B cell (primary cell): ENCODE measurements at regions not wholly inside any gene's neighbourhood (a gene's known extent, or its start where the extent isn't known, plus 50 kb on each side); places are given as distances from the start of the nearest gene placed in this dataset.

Experiments
- ATAC-seq: fragments of 200-7000 bp; cut with Tn5 transposase; one replicate; pipeline ENCODE4 v1.10.0; 2021; ENCODE audit warnings: low read depth, mild to moderate bottlenecking, moderate number of reproducible peaks, moderate library complexity
- CTCF ChIA-PET: fragments of 350-600 bp; sonication (Branson Sonifier 250); formaldehyde crosslinking; loops from one replicate; lab custom pipeline; 2021; ENCODE audit warnings: antibody characterized with exemption, inconsistent platforms; lab: Charles Lee
- POLR2A ChIA-PET: fragments of 350-600 bp; sonication (Branson Sonifier 250); formaldehyde crosslinking; loops from one replicate; lab custom pipeline; 2021; ENCODE audit warnings: antibody characterized with exemption; lab: Charles Lee
- DNase-seq: peaks from one replicate; pipeline ENCODE4 v3.0.0; 2013
- H2AFZ ChIP-seq: 2 replicates; pipeline ENCODE4 v1.6.1; 2012; ENCODE audit warnings: mild to moderate bottlenecking, low read depth, low read length; ENCODE audit not compliant: insufficient read depth, poor library complexity, severe bottlenecking
- H3K27ac ChIP-seq, 2 donors: 1 replicate in 1 of 2; 2 replicates in 1 of 2; pipeline ENCODE4 v1.5.1; 2012 to 2013; ENCODE audit warnings: low read length in 2 of 2, mild to moderate bottlenecking in 2 of 2, moderate library complexity in 1 of 2
- H3K27me3 ChIP-seq, 4 experiments: fragments of 200-600 bp in 1 of 4; sonication (generic) in 1 of 4; replicated peaks in 1 of 4; 1 replicate in 2 of 4; 2 replicates in 2 of 4; pipeline versions ENCODE4 v1.6.1 to v1.7.0; 2013 to 2016; ENCODE audit warnings: low read length in 3 of 4, mild to moderate bottlenecking in 2 of 4, mixed read lengths in 1 of 4, moderate library complexity in 1 of 4; ENCODE audit not compliant: insufficient read depth in 4 of 4, control insufficient read depth in 3 of 4; ENCODE audit errors: control extremely low read depth in 1 of 4
- H3K36me3 ChIP-seq, 2 experiments: replicated peaks in 1 of 2; 1 replicate in 1 of 2; 2 replicates in 1 of 2; pipeline versions ENCODE4 v1.6.1 to v1.7.1; 2013; ENCODE audit warnings: low read length in 1 of 2; ENCODE audit not compliant: insufficient read depth in 2 of 2, control insufficient read depth in 1 of 2; ENCODE audit errors: control extremely low read depth in 1 of 2, extremely low read depth in 1 of 2
- H3K4me1 ChIP-seq, 2 donors: fragments of 200-600 bp in 1 of 2; sonication (generic) in 1 of 2; 1 replicate in 1 of 2; 2 replicates in 1 of 2; pipeline versions ENCODE4 v1.5.1 to v1.6.1; 2013 to 2017; ENCODE audit warnings: low read length in 2 of 2; ENCODE audit not compliant: control insufficient read depth in 2 of 2, insufficient read depth in 2 of 2
- H3K4me2 ChIP-seq: replicated peaks from 2 replicates; pipeline ENCODE3; 2012; ENCODE audit warnings: mild to moderate bottlenecking, low read depth, low read length; ENCODE audit not compliant: poor library complexity, severe bottlenecking
- H3K4me3 ChIP-seq, 5 experiments: fragments of 200-600 bp in 1 of 5; sonication (generic) in 1 of 5; 1 replicate in 3 of 5; 2 replicates in 2 of 5; pipeline versions ENCODE4 v1.5.1 to v1.7.0; 2011 to 2016; ENCODE audit warnings: low read length in 4 of 5, mild to moderate bottlenecking in 4 of 5, low read depth in 2 of 5, control low read depth in 1 of 5, moderate library complexity in 1 of 5; ENCODE audit not compliant: insufficient read depth in 1 of 5; ENCODE audit errors: control extremely low read depth in 1 of 5, extremely low read depth in 1 of 5
- H3K79me2 ChIP-seq: fragments of 200-600 bp; sonication (generic); one replicate; pipeline ENCODE4 v1.6.0; 2016; ENCODE audit warnings: low read length; ENCODE audit not compliant: control insufficient read depth, insufficient read depth
- H3K9ac ChIP-seq: fragments of 200-600 bp; sonication (generic); 2 replicates; pipeline ENCODE4 v1.6.1; 2017; ENCODE audit warnings: mild to moderate bottlenecking, low read length, moderate library complexity
- H3K9me3 ChIP-seq, 3 donors: one replicate each; pipeline versions ENCODE4 v1.6.1 to v1.7.1; 2013; ENCODE audit warnings: low read length in 2 of 3; ENCODE audit not compliant: control insufficient read depth in 2 of 3, insufficient read depth in 1 of 3; ENCODE audit errors: control extremely low read depth in 1 of 3
- H4K20me1 ChIP-seq: 2 replicates; pipeline ENCODE4 v1.6.0; 2012; ENCODE audit warnings: mild to moderate bottlenecking, low read length; ENCODE audit not compliant: insufficient read depth, control insufficient read depth, poor library complexity, severe bottlenecking
- H3K27ac Mint-ChIP-seq: one replicate; pipeline ENCODE4 v1.8.0; 2021; ENCODE audit warnings: mixed read lengths
- H3K27me3 Mint-ChIP-seq: one replicate; pipeline ENCODE4 v1.8.0; 2021; ENCODE audit warnings: mixed read lengths
- H3K4me1 Mint-ChIP-seq: one replicate; pipeline ENCODE4 v1.8.0; 2021; ENCODE audit warnings: mixed read lengths
- H3K4me3 Mint-ChIP-seq: one replicate; pipeline ENCODE4 v1.8.0; 2021; ENCODE audit warnings: mixed read lengths
- H3K9me3 Mint-ChIP-seq: one replicate; pipeline ENCODE4 v1.8.0; 2022; ENCODE audit warnings: mixed read lengths; ENCODE audit not compliant: insufficient read depth
- EZH2 ChIP-seq: IDR thresholded peaks from 2 replicates; pipeline ENCODE4 v1.6.1; 2012; ENCODE audit warnings: borderline replicate concordance, low read depth, mild to moderate bottlenecking, moderate library complexity, low read length; ENCODE audit not compliant: insufficient read depth, poor library complexity, severe bottlenecking
- WGBS: methylation state at CpG from one replicate; pipeline ENCODE4 v1.1.5; 2013; ENCODE audit warnings: missing lambda C conversion rate; ENCODE audit not compliant: insufficient coverage; 5-methylcytosine and 5-hydroxymethylcytosine counted together
- intact Hi-C: fragments of 100-400 bp; cut with micrococcal nuclease; formaldehyde crosslinking; loops from one replicate; pipeline ENCODE4 v1.10.0; 2022
- TF ChIP-seq, protein P1 (sequence below): fragments of 200-600 bp; IDR thresholded peaks from one replicate; pipeline ENCODE4 v1.8.0; 2022; ENCODE audit warnings: antibody characterized with exemption, mild to moderate bottlenecking

DNA sequence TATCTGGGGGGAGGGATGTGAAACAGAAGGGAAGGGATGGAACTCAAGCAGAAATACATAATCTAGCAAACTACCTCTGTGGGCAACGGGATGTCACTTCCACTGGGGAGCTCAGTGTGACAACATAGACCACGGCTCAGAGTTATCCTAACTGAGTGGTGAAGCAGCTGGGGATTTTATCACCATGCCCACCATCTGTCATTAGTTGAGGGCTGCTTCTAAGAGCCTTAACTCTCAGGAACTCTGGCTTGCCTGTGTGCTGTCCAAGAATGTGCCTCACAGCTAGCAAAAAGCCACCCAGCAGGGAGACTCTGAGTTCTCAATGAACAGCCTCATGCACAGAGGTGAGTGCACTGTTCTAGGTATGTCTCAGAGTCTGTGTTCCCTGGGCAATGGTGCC is 90.6 kb upstream of the CXCL14 start:
- Histone ChIP-seq H3K4me3 (no peak overlapping the region), H3K27ac (no peak overlapping the region), H3K27me3 (no peaks in the 10 kb centered on the region), H3K4me1 (no peaks in the 10 kb centered on the region), H4K20me1 (no peaks in the 10 kb centered on the region), H2AFZ (no peak overlapping the region), H3K36me3 (no peaks in the 10 kb centered on the region), H3K9ac (no peak overlapping the region), H3K79me2 (no peaks in the 10 kb centered on the region), H3K4me2 (no peak overlapping the region), H3K9me3 (no peaks in the 10 kb centered on the region)
- H3K4me3 Mint-ChIP-seq, result no peak overlapping the region
- 25% methylated on average over 1 of the region's 2 CpGs for WGBS
- H3K27me3 Mint-ChIP-seq, result peaks cover 32% of the 10 kb centered on the region
- ATAC-seq (no peak), DNase-seq (no peak)
- intact Hi-C loops, result no loop called here
- CTCF ChIA-PET, result no interaction called here
- H3K9me3 Mint-ChIP-seq, result no peaks in the 10 kb centered on the region
- H3K4me1 Mint-ChIP-seq, result no peaks in the 10 kb centered on the region
- H3K27ac Mint-ChIP-seq, result no peak overlapping the region
- POLR2A ChIA-PET, result no interaction called here
- no peak for TF ChIP-seq EZH2
- TF ChIP-seq, protein P1, sequence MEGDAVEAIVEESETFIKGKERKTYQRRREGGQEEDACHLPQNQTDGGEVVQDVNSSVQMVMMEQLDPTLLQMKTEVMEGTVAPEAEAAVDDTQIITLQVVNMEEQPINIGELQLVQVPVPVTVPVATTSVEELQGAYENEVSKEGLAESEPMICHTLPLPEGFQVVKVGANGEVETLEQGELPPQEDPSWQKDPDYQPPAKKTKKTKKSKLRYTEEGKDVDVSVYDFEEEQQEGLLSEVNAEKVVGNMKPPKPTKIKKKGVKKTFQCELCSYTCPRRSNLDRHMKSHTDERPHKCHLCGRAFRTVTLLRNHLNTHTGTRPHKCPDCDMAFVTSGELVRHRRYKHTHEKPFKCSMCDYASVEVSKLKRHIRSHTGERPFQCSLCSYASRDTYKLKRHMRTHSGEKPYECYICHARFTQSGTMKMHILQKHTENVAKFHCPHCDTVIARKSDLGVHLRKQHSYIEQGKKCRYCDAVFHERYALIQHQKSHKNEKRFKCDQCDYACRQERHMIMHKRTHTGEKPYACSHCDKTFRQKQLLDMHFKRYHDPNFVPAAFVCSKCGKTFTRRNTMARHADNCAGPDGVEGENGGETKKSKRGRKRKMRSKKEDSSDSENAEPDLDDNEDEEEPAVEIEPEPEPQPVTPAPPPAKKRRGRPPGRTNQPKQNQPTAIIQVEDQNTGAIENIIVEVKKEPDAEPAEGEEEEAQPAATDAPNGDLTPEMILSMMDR, result no peak

DNA sequence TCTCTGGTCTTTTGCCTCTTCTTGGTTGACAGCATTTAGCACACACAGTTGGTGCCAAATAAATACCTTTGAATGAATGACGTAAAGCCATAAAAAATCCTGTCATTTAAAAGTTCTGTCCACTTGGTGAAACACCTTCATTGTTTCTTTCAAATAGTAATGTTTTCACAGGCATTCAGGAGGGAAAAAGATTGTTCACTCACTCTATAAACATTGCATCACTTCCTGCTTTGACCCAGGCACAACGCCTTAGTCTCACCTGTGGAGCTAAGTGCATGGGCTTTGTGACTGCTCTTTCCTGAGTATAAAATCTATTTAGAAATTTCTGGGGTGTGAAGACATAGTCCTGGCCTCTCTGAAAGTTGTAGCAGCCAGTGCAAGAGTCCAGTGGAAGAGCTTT is 88.9 kb upstream of the CXCL14 start:
- no peaks in the 10 kb centered on the region for H3K9me3 ChIP-seq
- POLR2A ChIA-PET, result no interaction called here
- H3K4me1 ChIP-seq, result no peaks in the 10 kb centered on the region
- no peak for ATAC-seq
- intact Hi-C loops, result no loop called here
- H3K4me3 ChIP-seq, result no peak overlapping the region
- no peaks in the 10 kb centered on the region for H3K9me3 Mint-ChIP-seq
- no peak overlapping the region for H3K9ac ChIP-seq
- no peak overlapping the region for H3K27ac Mint-ChIP-seq
- no peak for DNase-seq
- no peaks in the 10 kb centered on the region for H3K4me1 Mint-ChIP-seq
- H3K27me3 ChIP-seq, result no peaks in the 10 kb centered on the region
- H3K36me3 ChIP-seq, result no peaks in the 10 kb centered on the region
- H4K20me1 ChIP-seq, result no peaks in the 10 kb centered on the region
- no CpG with 5 or more reads among the region's 2 CpGs for WGBS
- peaks cover 33% of the 10 kb centered on the region for H3K27me3 Mint-ChIP-seq
- no peak overlapping the region for H3K4me2 ChIP-seq
- no peak overlapping the region for H3K4me3 Mint-ChIP-seq
- H2AFZ ChIP-seq, result no peak overlapping the region
- TF ChIP-seq, protein P1, result no peak
- no peak for TF ChIP-seq EZH2
- no peak overlapping the region for H3K27ac ChIP-seq
- H3K79me2 ChIP-seq, result no peaks in the 10 kb centered on the region
- CTCF ChIA-PET, result no interaction called here
